Dermis microvascular lymphatic vessel endothelial cell (primary cell): ENCODE measurements at regions not wholly inside any gene's neighbourhood (a gene's known extent, or its start where the extent isn't known, plus 50 kb on each side); places are given as distances from the start of the nearest gene placed in this dataset.
"Not testable (repeated sequence)": the region's sequence is repeated elsewhere in the genome, so short reads cannot be mapped to it uniquely, and the experiment has no call there.

Source experiments
- DNase-seq, 2 donors: peaks; one replicate each; pipeline versions ENCODE4 v3.0.0 to v3.0.0-alpha.2; 2010; ENCODE audit warnings: low read depth in 2 of 2

GRCh38 chr17:31717251-31717650 lies 141.8 kb downstream of the COPRS start:
- DNase-seq = not testable (repeated sequence)

GRCh38 chr17:31715446-31715845 lies 143.6 kb downstream of the COPRS start:
- DNase-seq = no peak

- DNase-seq = no peak
These were observed 154.6 kb downstream of the COPRS start for GRCh38 chr17:31704483-31704882.

- no peak for DNase-seq
These were observed 157.0 kb downstream of the COPRS start for GRCh38 chr17:31702041-31702440.

GRCh38 chr17:31700973-31701372 lies 158.1 kb downstream of the COPRS start:
- DNase-seq = no peak

- no peak for DNase-seq
These were observed 159.2 kb downstream of the COPRS start for GRCh38 chr17:31699886-31700285.

- no peak for DNase-seq
These were observed 159.8 kb downstream of the COPRS start for GRCh38 chr17:31699281-31699680.

- no peak for DNase-seq
These were observed 160.3 kb downstream of the COPRS start for GRCh38 chr17:31698751-31699150.

GRCh38 chr17:31697838-31698237 lies 161.2 kb downstream of the COPRS start:
- no peak for DNase-seq

- DNase-seq = no peak
These were observed 162.2 kb downstream of the COPRS start for GRCh38 chr17:31696703-31697325.

GRCh38 chr17:31696184-31696602 lies 162.9 kb downstream of the COPRS start:
- no peak for DNase-seq

- no peak for DNase-seq
These were observed 163.5 kb downstream of the COPRS start for GRCh38 chr17:31695456-31696090.

GRCh38 chr17:31693433-31694220 lies 165.4 kb downstream of the COPRS start:
- no peak for DNase-seq

GRCh38 chr17:31692632-31693031 lies 166.4 kb downstream of the COPRS start:
- DNase-seq = no peak

GRCh38 chr17:31692027-31692426 lies 167.0 kb downstream of the COPRS start:
- no peak for DNase-seq

GRCh38 chr17:31691251-31691905 lies 167.7 kb downstream of the COPRS start:
- DNase-seq = no peak

GRCh38 chr17:31690151-31690551 lies 168.9 kb downstream of the COPRS start:
- no peak for DNase-seq

- DNase-seq = no peak
These were observed 170.3 kb downstream of the COPRS start for GRCh38 chr17:31688701-31689100.

GRCh38 chr17:31687505-31688126 lies 171.4 kb downstream of the COPRS start:
- DNase-seq = no peak

GRCh38 chr17:31686495-31686894 lies 172.5 kb downstream of the COPRS start:
- DNase-seq = no peak

GRCh38 chr17:31684901-31685300 lies 174.1 kb downstream of the COPRS start:
- DNase-seq = no peak

GRCh38 chr17:31680126-31680525 lies 178.9 kb downstream of the COPRS start:
- no peak for DNase-seq
